Tibial nerve (tissue), 4 donors: ENCODE measurements at regions not wholly inside any gene's neighbourhood (a gene's known extent, or its start where the extent isn't known, plus 50 kb on each side); places are given as distances from the start of the nearest gene placed in this dataset.

Experiments used
- DNase-seq, 2 donors: peaks; one replicate each; pipeline ENCODE4 v3.0.0-alpha.2; 2019; ENCODE audit warnings: low spot score in 2 of 2
- H3K27ac ChIP-seq, 4 donors: fragments of 200-600 bp; sonication (generic) in 3 of 4; one replicate each; pipeline ENCODE4 v1.5.1; 2017 to 2019; ENCODE audit warnings: mild to moderate bottlenecking in 1 of 4
- H3K27me3 ChIP-seq, 2 donors: fragments of 200-600 bp; sonication (generic) in 1 of 2; one replicate each; pipeline versions ENCODE4 v1.5.1 to v1.6.0; 2017 to 2019
- H3K36me3 ChIP-seq, 3 donors: fragments of 200-600 bp; sonication (generic); one replicate each; pipeline ENCODE4 v1.5.1; 2018 to 2019
- H3K4me1 ChIP-seq, 4 donors: fragments of 200-600 bp; sonication (generic) in 3 of 4; one replicate each; pipeline ENCODE4 v1.5.1; 2017 to 2019
- H3K4me3 ChIP-seq, 4 donors: fragments of 200-600 bp; sonication (generic) in 3 of 4; one replicate each; pipeline ENCODE4 v1.5.1; 2017 to 2019; ENCODE audit warnings: mild to moderate bottlenecking in 1 of 4, moderate library complexity in 1 of 4
- H3K9me3 ChIP-seq, 4 donors: fragments of 200-600 bp; sonication (generic) in 3 of 4; one replicate each; pipeline ENCODE4 v1.5.1; 2017 to 2019
- EP300 ChIP-seq, 2 donors: sonication (generic); formaldehyde crosslinking; IDR thresholded peaks; one replicate each; pipeline ENCODE4 v1.6.1; 2017; ENCODE audit warnings: antibody characterized with exemption in 2 of 2, mild to moderate bottlenecking in 1 of 2
- POLR2A ChIP-seq, 2 donors: fragments of 450-650 bp; IDR thresholded peaks; one replicate each; pipeline ENCODE4 v1.6.1; 2017; ENCODE audit warnings: antibody characterized with exemption in 2 of 2, mild to moderate bottlenecking in 2 of 2, moderate library complexity in 2 of 2
- WGBS, 2 donors: methylation state at CpG; one replicate each; pipeline ENCODE4 v1.1.5; 2018; 5-methylcytosine and 5-hydroxymethylcytosine counted together
- TF ChIP-seq, protein P1 (sequence below), 5 experiments: fragments of 200-600 bp in 3 of 5; fragments of 450-650 bp in 2 of 5; sonication (generic) in 3 of 5; IDR thresholded peaks; one replicate each; pipeline ENCODE4 v1.5.1; 2016 to 2019; ENCODE audit warnings: antibody characterized with exemption in 5 of 5, mild to moderate bottlenecking in 3 of 5, moderate library complexity in 2 of 5

DNA sequence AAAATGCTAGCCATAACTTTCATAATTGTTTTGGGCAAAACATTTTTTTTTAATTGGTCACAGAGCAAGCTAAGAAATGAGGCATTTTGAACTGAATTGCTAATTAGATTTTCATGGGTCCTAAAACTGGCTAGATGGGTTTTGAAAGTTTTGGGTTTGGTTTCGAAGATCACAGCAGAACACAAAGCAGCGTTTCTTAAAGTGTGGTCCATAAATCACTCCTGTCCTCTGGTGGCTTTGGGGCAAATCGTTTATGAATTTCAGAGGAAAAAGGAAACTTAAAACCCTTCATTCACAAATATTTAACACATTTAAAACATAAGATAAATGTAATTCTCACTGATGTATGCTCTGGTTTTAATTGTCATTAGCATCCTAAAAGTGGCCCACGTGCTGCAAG, 503.7 kb downstream of the SPATA31D1 start:
- TF ChIP-seq EP300 (IDR thresholded peaks at IDR 0.05), result no peak
- no peak for TF ChIP-seq POLR2A (IDR thresholded peaks at IDR 0.05)
- TF ChIP-seq, protein P1, sequence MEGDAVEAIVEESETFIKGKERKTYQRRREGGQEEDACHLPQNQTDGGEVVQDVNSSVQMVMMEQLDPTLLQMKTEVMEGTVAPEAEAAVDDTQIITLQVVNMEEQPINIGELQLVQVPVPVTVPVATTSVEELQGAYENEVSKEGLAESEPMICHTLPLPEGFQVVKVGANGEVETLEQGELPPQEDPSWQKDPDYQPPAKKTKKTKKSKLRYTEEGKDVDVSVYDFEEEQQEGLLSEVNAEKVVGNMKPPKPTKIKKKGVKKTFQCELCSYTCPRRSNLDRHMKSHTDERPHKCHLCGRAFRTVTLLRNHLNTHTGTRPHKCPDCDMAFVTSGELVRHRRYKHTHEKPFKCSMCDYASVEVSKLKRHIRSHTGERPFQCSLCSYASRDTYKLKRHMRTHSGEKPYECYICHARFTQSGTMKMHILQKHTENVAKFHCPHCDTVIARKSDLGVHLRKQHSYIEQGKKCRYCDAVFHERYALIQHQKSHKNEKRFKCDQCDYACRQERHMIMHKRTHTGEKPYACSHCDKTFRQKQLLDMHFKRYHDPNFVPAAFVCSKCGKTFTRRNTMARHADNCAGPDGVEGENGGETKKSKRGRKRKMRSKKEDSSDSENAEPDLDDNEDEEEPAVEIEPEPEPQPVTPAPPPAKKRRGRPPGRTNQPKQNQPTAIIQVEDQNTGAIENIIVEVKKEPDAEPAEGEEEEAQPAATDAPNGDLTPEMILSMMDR (IDR thresholded peaks at IDR 0.05), result no peak
- no peak overlapping the region for H3K27ac ChIP-seq
- H3K9me3 ChIP-seq, result no peaks in the 10 kb centered on the region
- no peak overlapping the region for H3K4me3 ChIP-seq
- DNase-seq, result no peak
- H3K27me3 ChIP-seq, result no peaks in the 10 kb centered on the region
- no peaks in the 10 kb centered on the region for H3K36me3 ChIP-seq
- H3K4me1 ChIP-seq, result peaks cover 0 to 31% (median 6%) of the 10 kb centered on the region in 4 donors
- 47 to 49% methylated on average over 4 of the region's 4 CpGs for WGBS, 2 donors

DNA sequence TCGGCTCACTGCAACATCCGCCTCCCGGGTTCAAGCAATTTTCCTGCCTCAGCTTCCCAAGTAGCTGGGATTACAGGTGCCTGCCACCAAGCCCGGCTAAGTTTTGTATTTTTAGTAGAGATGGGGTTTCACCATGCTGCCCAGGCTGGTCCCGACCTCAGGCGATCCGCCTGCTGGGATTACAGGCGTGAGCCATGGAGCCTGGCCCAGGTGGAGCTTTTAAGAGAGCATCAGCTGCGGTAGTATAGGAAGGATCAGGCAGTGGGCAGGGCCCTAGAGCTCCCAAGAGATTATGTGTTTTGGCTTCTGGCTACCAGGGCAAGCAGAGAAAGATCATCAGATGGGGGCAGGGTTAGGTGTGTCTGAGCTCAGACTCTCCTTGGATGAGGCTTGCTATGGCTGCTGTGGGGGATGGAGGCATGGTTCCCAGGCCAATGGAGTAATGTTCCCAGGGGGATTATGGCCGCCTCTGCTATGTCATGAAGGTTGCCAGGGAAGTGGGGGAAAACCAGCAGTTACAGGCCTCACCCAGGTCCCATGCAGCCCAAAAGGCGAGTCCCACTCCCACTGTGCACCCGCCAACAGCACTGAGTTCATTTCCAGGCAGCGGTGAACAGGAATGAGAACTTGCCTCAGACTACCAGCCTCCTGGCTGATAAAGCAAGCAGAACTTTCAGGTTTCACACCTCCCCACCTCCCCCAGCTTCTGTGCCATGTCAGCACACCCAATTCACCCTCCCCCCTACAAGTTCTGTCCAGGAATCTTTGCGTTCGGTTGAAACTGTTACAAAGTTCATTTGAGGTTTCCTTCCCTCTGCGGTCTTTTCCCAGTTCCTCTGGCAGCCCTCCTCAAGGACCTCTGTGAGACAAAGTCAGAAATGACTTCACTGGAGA, 507.6 kb downstream of the SPATA31D1 start:
- no peaks in the 10 kb centered on the region for H3K27me3 ChIP-seq
- DNase-seq, result no peak
- TF ChIP-seq EP300 (IDR thresholded peaks at IDR 0.05) (no peak), POLR2A (IDR thresholded peaks at IDR 0.05) (no peak)
- TF ChIP-seq, protein P1 (IDR thresholded peaks at IDR 0.05), result no peak
- H3K4me3 ChIP-seq, result no peak overlapping the region
- WGBS, 2 donors, result 86 to 91% methylated on average over 15 to 16 of the region's 16 CpGs
- H3K27ac ChIP-seq, result no peak overlapping the region
- H3K9me3 ChIP-seq, result no peaks in the 10 kb centered on the region
- no peaks in the 10 kb centered on the region for H3K36me3 ChIP-seq
- no peaks in the 10 kb centered on the region for H3K4me1 ChIP-seq

DNA sequence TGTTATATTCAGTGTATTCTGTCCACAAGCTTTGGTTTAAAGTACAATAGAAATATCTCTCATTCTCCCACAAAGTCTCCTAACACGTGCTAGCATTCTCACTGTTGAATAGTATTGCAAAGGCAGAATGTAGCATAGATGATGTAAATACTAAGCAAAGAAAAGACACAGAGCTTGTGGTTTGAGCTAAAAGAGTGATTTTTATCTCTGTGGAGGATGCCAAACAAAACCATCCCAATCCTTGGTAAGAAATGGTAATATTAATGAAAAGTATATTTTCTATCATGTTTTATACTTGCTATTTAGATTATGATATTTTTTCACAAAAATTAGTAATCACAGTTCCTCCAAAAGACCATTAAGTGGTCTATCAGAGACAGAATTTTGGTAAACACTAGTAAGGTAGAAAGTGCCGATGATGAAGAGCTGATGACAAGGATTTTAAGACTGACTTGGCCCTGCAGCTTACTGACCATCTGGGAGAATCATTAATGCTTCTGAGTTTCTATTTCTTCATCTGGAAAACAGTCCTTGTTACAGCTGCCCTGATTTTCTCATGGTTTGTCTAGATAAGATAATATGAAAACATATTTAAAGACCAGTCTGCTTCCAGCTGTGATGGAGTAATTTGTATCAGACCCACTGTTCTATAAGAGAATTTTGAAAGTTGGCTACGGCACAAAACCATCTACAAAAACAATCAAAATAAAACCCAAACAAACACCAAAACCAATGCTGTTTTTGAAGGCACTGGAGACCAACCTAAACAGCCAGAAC, 510.2 kb downstream of the SPATA31D1 start:
- 68 to 72% methylated on average over 3 of the region's 3 CpGs for WGBS, 2 donors
- H3K27ac ChIP-seq, result no peak overlapping the region
- H3K4me1 ChIP-seq, result no peaks in the 10 kb centered on the region
- no peaks in the 10 kb centered on the region for H3K36me3 ChIP-seq
- DNase-seq, result no peak
- TF ChIP-seq EP300 (IDR thresholded peaks at IDR 0.05) (no peak), POLR2A (IDR thresholded peaks at IDR 0.05) (no peak)
- TF ChIP-seq, protein P1 (IDR thresholded peaks at IDR 0.05), result no peak
- H3K4me3 ChIP-seq, result no peak overlapping the region
- no peaks in the 10 kb centered on the region for H3K27me3 ChIP-seq
- H3K9me3 ChIP-seq, result peaks cover 0 to 10% (median 0%) of the 10 kb centered on the region in 4 donors

DNA sequence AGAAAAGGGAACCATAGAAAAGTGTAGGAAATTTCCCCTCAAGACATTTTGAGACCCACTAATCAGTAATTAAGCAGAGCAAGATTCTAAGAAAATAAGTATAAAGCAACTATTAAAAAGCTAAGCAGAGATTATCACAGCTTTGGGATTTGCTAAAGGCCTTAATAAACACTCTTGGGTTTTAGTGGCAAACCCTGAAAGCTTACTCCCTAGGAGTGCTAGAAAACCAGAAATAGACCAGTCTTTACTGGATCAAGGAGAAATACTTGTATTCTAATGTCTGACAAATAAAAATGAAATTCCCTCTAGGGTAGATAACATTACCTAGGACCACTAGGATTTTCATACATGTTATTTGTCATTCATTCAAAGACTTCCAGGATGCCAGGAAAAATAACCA, 510.8 kb downstream of the SPATA31D1 start:
- no peak for TF ChIP-seq EP300 (IDR thresholded peaks at IDR 0.05)
- Histone ChIP-seq H3K27me3 (no peaks in the 10 kb centered on the region), H3K36me3 (no peaks in the 10 kb centered on the region), H3K9me3 (peaks cover 0 to 13% (median 0%) of the 10 kb centered on the region in 4 donors), H3K27ac (no peak overlapping the region), H3K4me1 (no peaks in the 10 kb centered on the region), H3K4me3 (no peak overlapping the region)
- no peak for DNase-seq

DNA sequence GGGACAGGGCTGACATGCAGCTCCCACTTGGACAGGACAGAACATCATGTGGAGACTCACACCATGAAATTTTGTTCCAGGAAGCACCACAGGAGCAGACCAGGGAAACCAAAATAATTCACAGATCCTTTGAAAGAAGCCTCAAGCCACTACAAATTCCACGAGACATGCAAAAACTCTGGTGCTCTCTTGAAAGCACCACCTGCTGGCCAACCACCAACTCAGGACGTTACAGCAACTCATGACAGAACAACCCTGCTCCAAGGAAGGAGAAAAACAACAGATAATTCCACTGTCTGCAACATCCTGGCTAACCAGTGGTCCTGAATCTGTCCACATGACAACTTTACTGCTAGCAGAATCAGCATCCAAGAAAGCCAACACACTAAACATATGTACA, 516.0 kb downstream of the SPATA31D1 start:
- Histone ChIP-seq H3K36me3 (no peaks in the 10 kb centered on the region), H3K4me3 (no peak overlapping the region), H3K27ac (no peak overlapping the region), H3K27me3 (no peaks in the 10 kb centered on the region), H3K4me1 (no peaks in the 10 kb centered on the region), H3K9me3 (peaks cover 0 to 38% (median 0%) of the 10 kb centered on the region in 4 donors)
- TF ChIP-seq EP300 (IDR thresholded peaks at IDR 0.05) (no peak), POLR2A (IDR thresholded peaks at IDR 0.05) (no peak)
- TF ChIP-seq, protein P1 (IDR thresholded peaks at IDR 0.05), result no peak
- WGBS, 2 donors, result 72 to 85% methylated on average over 2 of the region's 2 CpGs
- DNase-seq, result no peak
